NCI-H1694 (cell line): ENCODE measurements at regions not wholly inside any gene's neighbourhood (a gene's known extent, or its start where the extent isn't known, plus 50 kb on each side); places are given as distances from the start of the nearest gene placed in this dataset.

ENCODE experiments used
- DNase-seq: peaks from one replicate; lab custom pipeline; 2025; lab: John Stamatoyannopoulos, UW

DNA sequence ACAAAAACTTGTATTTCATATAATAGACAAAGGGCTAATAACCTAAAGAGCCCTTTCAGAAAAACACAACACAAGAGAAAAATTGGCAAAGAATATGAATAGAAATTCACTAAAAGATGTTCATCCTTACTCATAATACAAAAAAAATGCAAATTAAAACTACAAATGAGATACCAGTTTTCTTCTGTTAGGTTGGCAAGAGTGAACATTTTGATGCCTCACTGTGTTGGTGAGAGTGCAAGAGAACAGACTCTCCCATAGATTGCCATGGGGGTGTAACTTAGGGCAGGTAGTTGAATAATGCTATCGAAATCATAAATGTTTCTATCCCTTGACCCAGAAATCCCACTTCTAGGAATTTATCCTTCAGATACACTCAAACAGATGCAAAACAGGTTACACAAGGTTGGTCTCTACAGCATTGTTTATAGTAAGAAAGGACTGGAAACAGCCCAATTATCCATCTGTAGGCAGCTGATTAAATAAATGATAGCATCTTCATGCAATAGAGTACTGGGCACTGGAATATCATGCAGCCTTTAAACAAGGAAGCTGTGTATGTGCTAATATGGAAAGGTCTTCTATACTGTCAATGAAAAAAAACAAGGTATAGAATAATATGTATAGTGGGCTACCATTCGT lies 146.3 kb downstream of the TLE3 start:
- DNase-seq = no peak

DNA sequence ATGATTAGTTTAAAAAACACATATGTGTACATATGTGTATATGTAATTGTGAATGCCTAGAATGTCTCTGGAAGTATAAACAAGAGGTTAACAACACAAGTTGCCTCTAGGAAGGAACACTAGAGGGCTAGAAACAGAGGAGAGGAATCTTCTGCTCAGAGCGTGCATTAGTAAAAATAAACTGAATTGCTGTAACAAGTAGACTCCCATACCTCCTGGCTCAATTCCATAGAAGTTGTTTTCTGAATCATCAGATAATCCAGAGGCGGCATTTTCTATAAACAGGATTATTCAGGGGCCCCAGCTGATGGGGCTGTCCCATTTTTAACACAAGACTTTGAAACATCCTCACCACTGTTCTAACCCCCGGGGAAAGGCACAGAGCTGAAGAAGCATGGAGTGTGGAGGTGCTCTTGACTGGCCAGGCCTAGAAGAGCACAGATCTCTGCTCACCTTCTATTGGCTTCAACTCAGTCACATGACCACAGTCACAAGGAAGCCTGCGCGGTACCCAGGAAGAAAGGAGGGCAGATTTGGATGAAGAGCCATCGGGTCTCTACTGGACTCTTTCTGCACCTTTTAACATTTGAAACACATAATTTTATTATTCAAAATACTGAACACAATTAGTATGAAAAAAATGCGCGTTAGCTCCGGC lies 145.7 kb downstream of the TLE3 start:
- DNase-seq = no peak

DNA sequence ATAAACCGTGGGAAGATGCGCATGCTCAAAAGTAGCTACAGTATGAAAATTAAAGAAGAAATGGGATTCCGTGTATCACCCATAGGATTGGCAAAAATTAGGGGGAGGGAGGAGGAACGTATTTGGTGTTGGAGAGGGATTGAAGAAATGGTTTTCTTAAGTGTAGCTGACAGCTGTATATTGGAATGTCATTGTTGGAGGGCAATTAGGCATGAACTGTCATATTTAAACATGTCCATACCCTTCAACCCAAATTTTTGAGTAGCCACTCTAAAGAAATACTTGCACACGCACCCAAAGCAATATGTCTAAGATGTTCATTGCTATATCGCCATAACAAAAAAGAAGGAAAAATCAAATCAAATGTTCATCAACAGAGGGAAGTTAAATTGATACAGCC lies 144.7 kb downstream of the TLE3 start:
- DNase-seq = no peak

- DNase-seq = no peak
Measured at GRCh38 chr15:69953816-69954215, 143.9 kb downstream of the TLE3 start.

DNA sequence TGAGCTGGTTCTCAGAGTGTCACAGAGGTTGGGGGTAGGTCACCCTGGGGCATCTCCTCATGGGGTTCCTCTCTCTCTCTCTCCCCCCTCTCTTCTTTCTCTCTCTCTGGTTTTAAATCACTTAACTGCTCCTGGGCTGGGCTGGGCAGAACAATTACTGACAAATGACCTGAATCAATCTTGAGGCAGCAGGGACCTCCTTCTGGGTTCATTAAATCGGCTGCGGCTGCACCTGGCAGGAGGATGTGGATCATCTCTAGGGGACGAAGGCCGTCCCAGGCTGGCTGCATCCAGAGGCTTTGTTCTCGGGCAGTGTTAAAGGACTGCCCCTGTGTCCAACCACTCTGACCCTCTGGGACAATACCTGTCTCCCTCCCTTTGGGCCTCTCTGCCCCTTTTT lies 143.1 kb downstream of the TLE3 start:
- DNase-seq = no peak

- no peak for DNase-seq
Measured at GRCh38 chr15:69955240-69955894, 142.3 kb downstream of the TLE3 start.

DNA sequence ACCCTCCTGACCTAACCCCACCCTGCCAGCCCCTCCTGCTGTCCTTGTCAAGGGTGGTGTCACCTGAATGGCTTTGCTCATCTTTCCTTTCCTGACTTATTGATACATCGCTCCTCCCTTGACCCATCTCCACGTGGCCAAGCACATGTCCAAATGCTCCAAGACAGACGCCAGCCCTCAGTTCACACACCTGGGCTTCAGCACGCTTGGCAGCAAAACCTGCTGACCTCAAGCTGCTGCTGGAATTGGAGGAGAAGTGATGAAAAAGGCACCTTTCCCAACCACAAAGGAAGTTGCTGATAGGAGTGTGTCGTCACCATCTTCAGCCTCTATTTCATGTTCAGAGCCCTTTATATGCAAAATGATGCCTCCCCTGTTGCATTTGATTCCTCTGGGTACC lies 141.3 kb downstream of the TLE3 start:
- DNase-seq = no peak

GRCh38 chr15:69957175-69957574 lies 140.5 kb downstream of the TLE3 start:
- no peak for DNase-seq

- DNase-seq = no peak
Measured at GRCh38 chr15:69958496-69959084, 139.1 kb downstream of the TLE3 start.

- DNase-seq = no peak
Measured at GRCh38 chr15:69962561-69962960, 135.2 kb downstream of the TLE3 start.

- DNase-seq = no peak
Measured at GRCh38 chr15:69963385-69963784, 134.3 kb downstream of the TLE3 start.

- no peak for DNase-seq
Measured at GRCh38 chr15:69971771-69972170, 125.9 kb downstream of the TLE3 start.

DNA sequence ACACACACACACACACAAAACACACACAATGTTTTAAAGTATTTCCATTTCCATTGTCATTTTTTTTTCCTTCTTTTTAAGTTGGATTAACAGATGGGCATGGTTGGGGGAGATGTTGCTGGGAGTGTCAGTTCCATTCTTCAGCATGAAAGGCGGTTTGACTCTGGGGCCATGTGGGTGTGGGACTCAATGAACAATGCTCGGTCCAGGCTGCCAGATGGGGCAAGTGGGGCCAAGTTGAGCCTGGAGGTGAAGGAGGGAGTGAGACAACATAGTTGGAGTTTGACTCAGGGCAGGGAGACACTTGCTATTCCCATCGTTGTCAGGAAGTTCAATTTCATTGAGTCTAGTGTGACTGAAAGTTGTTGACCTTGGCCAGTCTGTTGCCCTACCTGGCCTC lies 125.3 kb downstream of the TLE3 start:
- no peak for DNase-seq

- no peak for DNase-seq
Measured at GRCh38 chr15:69973102-69973714, 124.5 kb downstream of the TLE3 start.

DNA sequence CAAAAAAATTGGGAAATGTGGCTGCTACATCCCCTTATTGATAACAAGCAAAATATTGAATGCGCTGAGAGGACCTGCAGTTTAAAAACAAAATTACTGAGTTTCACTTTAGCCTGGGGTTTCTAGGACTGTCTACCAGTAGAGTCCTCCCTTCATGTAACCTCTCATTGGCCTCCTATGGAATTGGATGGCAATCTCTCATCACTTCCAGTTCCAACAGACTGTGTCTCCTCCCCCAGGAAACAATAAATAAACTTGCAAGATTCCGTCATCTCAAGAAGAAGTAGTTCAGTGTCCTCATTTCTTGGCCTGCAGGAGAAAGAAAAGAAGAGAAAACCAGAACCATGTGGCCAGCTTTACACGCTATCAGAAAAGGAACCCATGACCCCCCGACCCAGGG lies 123.8 kb downstream of the TLE3 start:
- no peak for DNase-seq

DNA sequence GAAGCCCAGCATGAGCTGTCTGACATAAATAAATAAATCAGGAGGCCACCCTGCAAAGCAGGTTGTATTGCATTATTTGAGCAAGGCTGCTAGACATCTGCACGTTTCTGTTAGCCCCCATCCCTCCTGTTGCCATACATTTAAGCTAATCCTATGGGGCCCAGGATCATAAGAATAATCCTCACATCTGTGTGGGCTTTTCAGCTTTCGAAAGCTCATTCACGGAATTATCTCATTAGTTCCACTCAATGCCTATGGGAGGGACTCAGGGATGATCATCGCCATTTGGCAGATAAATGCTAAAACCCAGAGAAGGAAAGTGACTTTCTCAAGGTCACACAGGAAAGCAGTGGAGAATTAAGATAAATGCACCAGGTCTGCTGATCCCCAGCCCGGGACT lies 123.4 kb downstream of the TLE3 start:
- DNase-seq = peak; percentile 21

- no peak for DNase-seq
Measured at GRCh38 chr15:69976366-69976994, 121.2 kb downstream of the TLE3 start.

DNA sequence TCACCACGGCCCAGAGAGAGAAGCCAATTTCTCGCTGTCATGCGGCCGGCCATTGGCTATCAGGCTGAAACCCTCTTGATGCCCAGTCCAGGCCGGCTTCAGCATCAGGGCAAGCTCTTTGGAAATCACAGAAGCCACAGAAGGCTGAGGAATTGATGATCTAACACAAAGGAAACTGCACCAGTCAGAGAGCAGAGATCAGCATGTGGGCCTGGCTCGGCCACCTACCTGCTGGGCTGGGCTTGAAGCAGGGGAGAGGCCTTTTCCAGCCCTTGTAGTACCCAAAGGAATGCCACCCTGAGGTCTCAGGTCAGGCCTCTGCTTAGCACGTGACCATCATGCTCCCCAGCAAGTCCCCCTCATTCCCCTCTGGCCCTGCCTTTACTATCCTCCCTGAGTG lies 119.1 kb downstream of the TLE3 start:
- no peak for DNase-seq

DNA sequence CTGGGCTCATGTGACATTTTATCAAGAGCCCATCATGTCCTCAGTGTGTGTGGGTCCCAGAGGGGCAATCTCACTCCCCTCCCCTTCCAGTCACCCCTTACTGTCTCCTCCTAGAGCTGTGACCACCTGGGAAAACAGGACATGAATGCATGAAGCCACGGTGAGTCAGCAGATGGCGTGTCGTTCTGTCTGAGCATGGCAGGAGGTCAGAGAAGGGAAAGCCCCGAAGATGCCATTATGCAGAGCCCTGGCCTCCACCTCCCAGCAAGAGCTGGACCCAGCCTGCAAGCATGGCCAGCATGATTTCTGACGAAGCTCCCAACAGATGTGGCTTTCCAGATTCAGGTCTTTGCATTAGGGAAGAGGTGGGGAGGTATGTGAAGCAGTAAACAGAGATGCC lies 118.5 kb downstream of the TLE3 start:
- DNase-seq = no peak

GRCh38 chr15:69979783-69980182 lies 117.9 kb downstream of the TLE3 start:
- no peak for DNase-seq

GRCh38 chr15:69980341-69981059 lies 117.2 kb downstream of the TLE3 start:
- DNase-seq = no peak

GRCh38 chr15:69982037-69982436 lies 115.7 kb downstream of the TLE3 start:
- no peak for DNase-seq
